Mammary epithelial cell (primary cell): ENCODE measurements at regions not wholly inside any gene's neighbourhood (a gene's known extent, or its start where the extent isn't known, plus 50 kb on each side); places are given as distances from the start of the nearest gene placed in this dataset.

Experiments
- EZH2 ChIP-seq: IDR thresholded peaks from 2 replicates; pipeline ENCODE4 v1.6.1; 2012; ENCODE audit warnings: low read length, inconsistent platforms, borderline replicate concordance
- TF ChIP-seq, protein P1 (sequence below), 2 donors: IDR thresholded peaks in 1 of 2; conservative IDR thresholded peaks in 1 of 2; 2 replicates each; pipeline ENCODE4 v1.5.1; 2011 to 2012; ENCODE audit warnings: inconsistent platforms in 2 of 2, low read length in 2 of 2, mild to moderate bottlenecking in 2 of 2, control low read depth in 1 of 2, low read depth in 1 of 2; ENCODE audit not compliant: insufficient read depth in 1 of 2; ENCODE audit errors: extremely low read depth in 1 of 2

DNA sequence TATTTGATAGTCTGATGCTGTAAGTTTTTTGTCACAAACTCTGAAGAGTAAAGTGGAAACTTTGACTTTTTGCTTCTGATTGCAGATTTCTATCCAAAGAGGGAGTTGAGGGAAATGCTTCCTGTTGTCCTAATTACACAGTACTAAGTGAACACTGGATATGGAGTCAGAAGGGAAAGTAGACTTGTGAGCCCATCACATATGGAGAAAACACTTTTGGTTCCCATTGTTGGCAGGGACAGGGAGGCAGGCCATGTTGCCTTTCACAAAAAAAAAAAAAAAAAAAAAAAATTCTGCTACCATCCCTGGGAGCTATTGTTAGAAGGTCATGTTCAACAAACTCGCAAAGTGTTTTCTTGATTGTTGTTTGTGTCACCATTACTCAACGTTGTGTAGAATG lies 144.3 kb downstream of the RPIA start:
- TF ChIP-seq, protein P1, sequence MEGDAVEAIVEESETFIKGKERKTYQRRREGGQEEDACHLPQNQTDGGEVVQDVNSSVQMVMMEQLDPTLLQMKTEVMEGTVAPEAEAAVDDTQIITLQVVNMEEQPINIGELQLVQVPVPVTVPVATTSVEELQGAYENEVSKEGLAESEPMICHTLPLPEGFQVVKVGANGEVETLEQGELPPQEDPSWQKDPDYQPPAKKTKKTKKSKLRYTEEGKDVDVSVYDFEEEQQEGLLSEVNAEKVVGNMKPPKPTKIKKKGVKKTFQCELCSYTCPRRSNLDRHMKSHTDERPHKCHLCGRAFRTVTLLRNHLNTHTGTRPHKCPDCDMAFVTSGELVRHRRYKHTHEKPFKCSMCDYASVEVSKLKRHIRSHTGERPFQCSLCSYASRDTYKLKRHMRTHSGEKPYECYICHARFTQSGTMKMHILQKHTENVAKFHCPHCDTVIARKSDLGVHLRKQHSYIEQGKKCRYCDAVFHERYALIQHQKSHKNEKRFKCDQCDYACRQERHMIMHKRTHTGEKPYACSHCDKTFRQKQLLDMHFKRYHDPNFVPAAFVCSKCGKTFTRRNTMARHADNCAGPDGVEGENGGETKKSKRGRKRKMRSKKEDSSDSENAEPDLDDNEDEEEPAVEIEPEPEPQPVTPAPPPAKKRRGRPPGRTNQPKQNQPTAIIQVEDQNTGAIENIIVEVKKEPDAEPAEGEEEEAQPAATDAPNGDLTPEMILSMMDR (conservative IDR thresholded peaks at IDR 0.05 in 1 of 2, IDR thresholded peaks at IDR 0.05 in 1 of 2; ENCODE audit: extremely low read depth in 1 of 2, insufficient read depth in 1 of 2, low read depth in 1 of 2, low read length in 2 of 2): no peak
- TF ChIP-seq EZH2: no peak
